ENCODE measurements at regions not wholly inside any gene's neighbourhood (a gene's known extent, or its start where the extent isn't known, plus 50 kb on each side); places are given as distances from the start of the nearest gene placed in this dataset.

DNA sequence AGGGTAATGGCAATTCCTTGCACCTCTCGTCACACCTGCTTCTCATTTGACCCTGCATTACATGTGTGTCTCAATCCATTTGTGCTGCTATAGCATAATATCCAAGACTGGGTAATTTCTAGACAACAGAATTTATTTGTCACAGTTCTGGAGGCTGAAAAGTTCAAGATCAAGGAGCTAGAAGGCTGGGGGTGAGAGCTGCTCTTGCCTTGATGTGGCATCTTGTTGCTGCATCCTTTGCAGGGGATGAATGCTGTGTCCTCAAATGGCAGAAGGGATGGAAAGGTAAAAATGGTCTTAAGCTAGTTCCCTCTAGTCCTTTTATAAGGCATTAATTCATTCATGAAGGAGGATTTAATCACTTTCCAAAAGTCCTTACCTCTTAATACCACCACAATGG lies 323.7 kb upstream of the RPS23 start:
- TF ChIP-seq, protein P1, sequence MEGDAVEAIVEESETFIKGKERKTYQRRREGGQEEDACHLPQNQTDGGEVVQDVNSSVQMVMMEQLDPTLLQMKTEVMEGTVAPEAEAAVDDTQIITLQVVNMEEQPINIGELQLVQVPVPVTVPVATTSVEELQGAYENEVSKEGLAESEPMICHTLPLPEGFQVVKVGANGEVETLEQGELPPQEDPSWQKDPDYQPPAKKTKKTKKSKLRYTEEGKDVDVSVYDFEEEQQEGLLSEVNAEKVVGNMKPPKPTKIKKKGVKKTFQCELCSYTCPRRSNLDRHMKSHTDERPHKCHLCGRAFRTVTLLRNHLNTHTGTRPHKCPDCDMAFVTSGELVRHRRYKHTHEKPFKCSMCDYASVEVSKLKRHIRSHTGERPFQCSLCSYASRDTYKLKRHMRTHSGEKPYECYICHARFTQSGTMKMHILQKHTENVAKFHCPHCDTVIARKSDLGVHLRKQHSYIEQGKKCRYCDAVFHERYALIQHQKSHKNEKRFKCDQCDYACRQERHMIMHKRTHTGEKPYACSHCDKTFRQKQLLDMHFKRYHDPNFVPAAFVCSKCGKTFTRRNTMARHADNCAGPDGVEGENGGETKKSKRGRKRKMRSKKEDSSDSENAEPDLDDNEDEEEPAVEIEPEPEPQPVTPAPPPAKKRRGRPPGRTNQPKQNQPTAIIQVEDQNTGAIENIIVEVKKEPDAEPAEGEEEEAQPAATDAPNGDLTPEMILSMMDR (IDR thresholded peaks at IDR 0.05) = no peak
- TF ChIP-seq SIN3A (IDR thresholded peaks at IDR 0.05; ENCODE audit: borderline replicate concordance, insufficient read depth, low read depth, low read length) = no peak
- no peak for TF ChIP-seq REST (IDR thresholded peaks at IDR 0.05; ENCODE audit: insufficient read depth in 1 of 2, low read depth in 2 of 2, low read length in 1 of 2)
- TF ChIP-seq POLR2AphosphoS5 (IDR thresholded peaks at IDR 0.05; ENCODE audit: low read depth, low read length) = no peak
- Histone ChIP-seq H3K4me1 (ENCODE audit: control insufficient read depth, insufficient read depth, low read length) (no peaks in the 10 kb centered on the region), H3K36me3 (ENCODE audit: control insufficient read depth, insufficient read depth, low read length) (no peaks in the 10 kb centered on the region), H3K27ac (ENCODE audit: low read length) (no peak overlapping the region), H3K4me3 (ENCODE audit: low read depth in 2 of 2, low read length in 2 of 2) (no peak overlapping the region), H3K9me3 (ENCODE audit: control insufficient read depth, insufficient read depth, low read depth, low read length) (no peaks in the 10 kb centered on the region), H3K27me3 (ENCODE audit: control insufficient read depth, insufficient read depth, low read length) (no peaks in the 10 kb centered on the region)
- CTCF ChIA-PET = no interaction called here
- in situ Hi-C loops (cut with HindIII; ENCODE audit: low pct_unique_long_range_greater_than_20kb, low sequenced_read_pairs) = no loop called here
- BruUV-seq (replicated peaks) = no TSS peak
- POLR2A ChIA-PET = no interaction called here
- intact Hi-C loops (cut with micrococcal nuclease; ENCODE audit: unreplicated experiment) = no loop called here
- ATAC-seq (no peak), DNase-seq (ENCODE audit: low read depth, low spot score) (no peak)

- ATAC-seq (no peak), DNase-seq (ENCODE audit: low read depth, low spot score) (no peak)
- ChIA-PET POLR2A (no interaction called here), CTCF (no interaction called here)
- no peaks in the 10 kb centered on the region for H3K9me3 ChIP-seq (ENCODE audit: control insufficient read depth, insufficient read depth, low read depth, low read length)
- in situ Hi-C loops (cut with HindIII; ENCODE audit: low pct_unique_long_range_greater_than_20kb, low sequenced_read_pairs) (no loop called here), intact Hi-C loops (cut with micrococcal nuclease; ENCODE audit: unreplicated experiment) (no loop called here)
- H3K27ac ChIP-seq (ENCODE audit: low read length) = no peak overlapping the region
- H3K4me1 ChIP-seq (ENCODE audit: control insufficient read depth, insufficient read depth, low read length) = no peaks in the 10 kb centered on the region
- H3K36me3 ChIP-seq (ENCODE audit: control insufficient read depth, insufficient read depth, low read length) = no peaks in the 10 kb centered on the region
- H3K4me3 ChIP-seq (ENCODE audit: low read depth in 2 of 2, low read length in 2 of 2) = no peak overlapping the region
- no TSS peak for BruUV-seq (replicated peaks)
- H3K27me3 ChIP-seq (ENCODE audit: control insufficient read depth, insufficient read depth, low read length) = no peaks in the 10 kb centered on the region
- TF ChIP-seq SIN3A (IDR thresholded peaks at IDR 0.05; ENCODE audit: borderline replicate concordance, insufficient read depth, low read depth, low read length) = no peak
- TF ChIP-seq, protein P1 (IDR thresholded peaks at IDR 0.05) = no peak
These were observed 322.9 kb upstream of the RPS23 start for GRCh38 chr5:82601077-82601476.

GRCh38 chr5:82599692-82600091 lies 321.5 kb upstream of the RPS23 start:
- TF ChIP-seq POLR2AphosphoS5 (IDR thresholded peaks at IDR 0.05; ENCODE audit: low read depth, low read length) (no peak), REST (IDR thresholded peaks at IDR 0.05; ENCODE audit: insufficient read depth in 1 of 2, low read depth in 2 of 2, low read length in 1 of 2) (no peak), TCF7L2 (IDR thresholded peaks at IDR 0.05; ENCODE audit: low read depth, low read length) (no peak), SIN3A (IDR thresholded peaks at IDR 0.05; ENCODE audit: borderline replicate concordance, insufficient read depth, low read depth, low read length) (no peak)
- TF ChIP-seq, protein P1 (IDR thresholded peaks at IDR 0.05) = no peak
- intact Hi-C loops (cut with micrococcal nuclease; ENCODE audit: unreplicated experiment) = no loop called here
- Histone ChIP-seq H3K9me3 (ENCODE audit: control insufficient read depth, insufficient read depth, low read depth, low read length) (no peaks in the 10 kb centered on the region), H3K4me3 (ENCODE audit: low read depth in 2 of 2, low read length in 2 of 2) (no peak overlapping the region), H3K27me3 (ENCODE audit: control insufficient read depth, insufficient read depth, low read length) (no peaks in the 10 kb centered on the region), H3K36me3 (ENCODE audit: control insufficient read depth, insufficient read depth, low read length) (no peaks in the 10 kb centered on the region), H3K27ac (ENCODE audit: low read length) (no peak overlapping the region), H3K4me1 (ENCODE audit: control insufficient read depth, insufficient read depth, low read length) (no peaks in the 10 kb centered on the region)
- ATAC-seq = no peak
- in situ Hi-C loops (cut with HindIII; ENCODE audit: low pct_unique_long_range_greater_than_20kb, low sequenced_read_pairs) = no loop called here
- no peak for DNase-seq (ENCODE audit: low read depth, low spot score)
- ChIA-PET POLR2A (no interaction called here), CTCF (no interaction called here)
- BruUV-seq (replicated peaks) = no TSS peak
